Retinal pigment epithelial cell (primary cell): ENCODE measurements at regions not wholly inside any gene's neighbourhood (a gene's known extent, or its start where the extent isn't known, plus 50 kb on each side); places are given as distances from the start of the nearest gene placed in this dataset.
"Not testable (repeated sequence)": the region's sequence is repeated elsewhere in the genome, so short reads cannot be mapped to it uniquely, and the experiment has no call there.

Experiments
- DNase-seq: peaks from one replicate; pipeline ENCODE4 v3.0.0-alpha.2; 2010; ENCODE audit warnings: low read depth
- H3K4me3 ChIP-seq: 2 replicates; pipeline ENCODE4 v1.5.1; 2011; ENCODE audit warnings: mild to moderate bottlenecking, low read length, control low read depth, moderate library complexity
- CTCF ChIP-seq: conservative IDR thresholded peaks from 2 replicates; pipeline ENCODE4 v1.5.1; 2011; ENCODE audit warnings: low read depth, low read length, control low read depth, inconsistent platforms

GRCh38 chr6:151690768-151691562 is 116.5 kb upstream of the ESR1 start:
- H3K4me3 ChIP-seq = no peak overlapping the region
- DNase-seq = peak; percentile 21
- no peak for TF ChIP-seq CTCF

- TF ChIP-seq CTCF = no peak
- DNase-seq = no peak
- no peak overlapping the region for H3K4me3 ChIP-seq
Observed at GRCh38 chr6:151692216-151692615, 115.3 kb upstream of the ESR1 start.

GRCh38 chr6:151693366-151693765 is 114.1 kb upstream of the ESR1 start:
- no peak for DNase-seq
- no peak overlapping the region for H3K4me3 ChIP-seq
- no peak for TF ChIP-seq CTCF

- no peak for TF ChIP-seq CTCF
- DNase-seq = no peak
- no peak overlapping the region for H3K4me3 ChIP-seq
Observed at GRCh38 chr6:151695156-151695555, 112.3 kb upstream of the ESR1 start.

- H3K4me3 ChIP-seq, DNase-seq: not testable (repeated sequence)
Observed at GRCh38 chr6:151696302-151696701, 111.2 kb upstream of the ESR1 start.

GRCh38 chr6:151698931-151699700 is 108.4 kb upstream of the ESR1 start:
- no peak for TF ChIP-seq CTCF

GRCh38 chr6:151699719-151700118 is 107.8 kb upstream of the ESR1 start:
- DNase-seq = no peak
- no peak for TF ChIP-seq CTCF
- no peak overlapping the region for H3K4me3 ChIP-seq

More at GRCh38 chr6:151698931-151699700, 108.4 kb upstream of the ESR1 start:
- no peak for DNase-seq
- H3K4me3 ChIP-seq = no peak overlapping the region
